ENCODE measurements at regions not wholly inside any gene's neighbourhood (a gene's known extent, or its start where the extent isn't known, plus 50 kb on each side); places are given as distances from the start of the nearest gene placed in this dataset.

DNA sequence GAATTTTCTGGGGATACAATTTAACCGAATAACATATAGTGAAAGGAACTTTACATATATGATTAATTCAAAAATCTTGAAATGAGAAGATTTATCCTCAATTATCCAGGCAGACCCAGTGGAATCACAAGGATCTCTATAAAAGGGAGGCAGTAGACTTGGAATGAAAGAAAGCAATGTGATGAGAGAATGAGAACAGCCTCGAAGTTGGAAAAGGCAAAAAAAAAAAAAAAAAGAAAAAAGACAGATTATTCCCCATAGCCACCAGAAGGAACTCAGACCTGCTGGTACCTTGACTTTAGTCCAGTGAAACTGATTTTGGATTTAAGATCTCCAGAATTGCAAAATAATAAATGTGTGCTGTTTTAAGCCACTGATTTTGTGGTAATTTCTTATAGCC is 416.3 kb upstream of the OR4E1 start:
- Histone ChIP-seq H3K27me3 (ENCODE audit: insufficient read depth, low read length) (no peaks in the 10 kb centered on the region; the same call in 1 of the 2 replicates), H3K79me2 (ENCODE audit: insufficient read depth, low read length) (no peaks in the 10 kb centered on the region), H2AFZ (ENCODE audit: low read depth, low read length, poor library complexity, severe bottlenecking) (no peak overlapping the region), H4K20me1 (ENCODE audit: insufficient read depth) (no peaks in the 10 kb centered on the region), H3K4me2 (ENCODE audit: low read length) (no peak overlapping the region), H3K9ac (ENCODE audit: low read length) (no peak overlapping the region), H3K36me3 (ENCODE audit: control insufficient read depth in 1 of 2, insufficient read depth in 2 of 2, low read length in 2 of 2) (no peaks in the 10 kb centered on the region), H3K4me1 (ENCODE audit: control insufficient read depth in 1 of 2, insufficient read depth in 2 of 2, low read length in 2 of 2) (no peaks in the 10 kb centered on the region), H3K27ac (ENCODE audit: low read depth, low read length) (no peak overlapping the region), H3K4me3 (replicated peaks in 1 of 2; ENCODE audit: low read depth in 1 of 2, low read length in 2 of 2) (no peak overlapping the region), H3K9me3 (ENCODE audit: control insufficient read depth in 1 of 2, insufficient read depth in 1 of 2, low read depth in 1 of 2, low read length in 2 of 2) (no peaks in the 10 kb centered on the region), H3K9me2 (ENCODE audit: insufficient read depth) (no peaks in the 10 kb centered on the region)
- DNase-seq (ENCODE audit: low read depth, low spot score): no peak
- no peak for TF ChIP-seq ELF1 (IDR thresholded peaks at IDR 0.05; ENCODE audit: borderline replicate concordance, low read depth)
- TF ChIP-seq SIN3A (IDR thresholded peaks at IDR 0.05; ENCODE audit: low read depth): no peak
- TF ChIP-seq POLR2AphosphoS5 (IDR thresholded peaks at IDR 0.05; ENCODE audit: low read depth, low read length): no peak
- TF ChIP-seq YY1 (IDR thresholded peaks at IDR 0.05; ENCODE audit: extremely low read depth, insufficient replicate concordance, low read depth, low read length): no peak
- TF ChIP-seq EZH2 (IDR thresholded peaks at IDR 0.05): no peak
- no peak for TF ChIP-seq JUND (IDR thresholded peaks at IDR 0.05)
- no peak for TF ChIP-seq ZNF274 (IDR thresholded peaks at IDR 0.05; ENCODE audit: low read depth, low read length)
- no peak for TF ChIP-seq EGR1 (IDR thresholded peaks at IDR 0.05; ENCODE audit: low read depth)
- TF ChIP-seq, protein P1, sequence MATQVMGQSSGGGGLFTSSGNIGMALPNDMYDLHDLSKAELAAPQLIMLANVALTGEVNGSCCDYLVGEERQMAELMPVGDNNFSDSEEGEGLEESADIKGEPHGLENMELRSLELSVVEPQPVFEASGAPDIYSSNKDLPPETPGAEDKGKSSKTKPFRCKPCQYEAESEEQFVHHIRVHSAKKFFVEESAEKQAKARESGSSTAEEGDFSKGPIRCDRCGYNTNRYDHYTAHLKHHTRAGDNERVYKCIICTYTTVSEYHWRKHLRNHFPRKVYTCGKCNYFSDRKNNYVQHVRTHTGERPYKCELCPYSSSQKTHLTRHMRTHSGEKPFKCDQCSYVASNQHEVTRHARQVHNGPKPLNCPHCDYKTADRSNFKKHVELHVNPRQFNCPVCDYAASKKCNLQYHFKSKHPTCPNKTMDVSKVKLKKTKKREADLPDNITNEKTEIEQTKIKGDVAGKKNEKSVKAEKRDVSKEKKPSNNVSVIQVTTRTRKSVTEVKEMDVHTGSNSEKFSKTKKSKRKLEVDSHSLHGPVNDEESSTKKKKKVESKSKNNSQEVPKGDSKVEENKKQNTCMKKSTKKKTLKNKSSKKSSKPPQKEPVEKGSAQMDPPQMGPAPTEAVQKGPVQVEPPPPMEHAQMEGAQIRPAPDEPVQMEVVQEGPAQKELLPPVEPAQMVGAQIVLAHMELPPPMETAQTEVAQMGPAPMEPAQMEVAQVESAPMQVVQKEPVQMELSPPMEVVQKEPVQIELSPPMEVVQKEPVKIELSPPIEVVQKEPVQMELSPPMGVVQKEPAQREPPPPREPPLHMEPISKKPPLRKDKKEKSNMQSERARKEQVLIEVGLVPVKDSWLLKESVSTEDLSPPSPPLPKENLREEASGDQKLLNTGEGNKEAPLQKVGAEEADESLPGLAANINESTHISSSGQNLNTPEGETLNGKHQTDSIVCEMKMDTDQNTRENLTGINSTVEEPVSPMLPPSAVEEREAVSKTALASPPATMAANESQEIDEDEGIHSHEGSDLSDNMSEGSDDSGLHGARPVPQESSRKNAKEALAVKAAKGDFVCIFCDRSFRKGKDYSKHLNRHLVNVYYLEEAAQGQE (IDR thresholded peaks at IDR 0.05; ENCODE audit: low read depth): no peak
- TF ChIP-seq, protein P2, sequence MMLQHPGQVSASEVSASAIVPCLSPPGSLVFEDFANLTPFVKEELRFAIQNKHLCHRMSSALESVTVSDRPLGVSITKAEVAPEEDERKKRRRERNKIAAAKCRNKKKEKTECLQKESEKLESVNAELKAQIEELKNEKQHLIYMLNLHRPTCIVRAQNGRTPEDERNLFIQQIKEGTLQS (IDR thresholded peaks at IDR 0.05): no peak
- TF ChIP-seq EZH2phosphoT487 (IDR thresholded peaks at IDR 0.05; ENCODE audit: borderline replicate concordance): no peak
- CTCF ChIA-PET: no interaction called here
- POLR2A ChIA-PET: no interaction called here
- BruUV-seq (replicated peaks): no TSS peak
- RAD21 ChIA-PET (ENCODE audit: low non-redundant PET in 1 of 2, low total read pairs in 2 of 2, uncharacterized antibody in 2 of 2, unreplicated experiment in 2 of 2): no interaction called here
- no peak for ATAC-seq
- intact Hi-C loops (cut with micrococcal nuclease): loop anchor here (5.0 kb wide), 1 partner anchor 178 kb away; no protein-coding TSS in a partner anchor
